Mesendoderm (in vitro differentiated cells): ENCODE measurements at regions not wholly inside any gene's neighbourhood (a gene's known extent, or its start where the extent isn't known, plus 50 kb on each side); places are given as distances from the start of the nearest gene placed in this dataset.

Experiments used
- DNase-seq: peaks from one replicate; pipeline ENCODE4 v3.0.0; 2013
- H2AK5ac ChIP-seq: 2 replicates; pipeline ENCODE4 v1.6.1; 2013; ENCODE audit warnings: low read length, inconsistent platforms
- H2BK120ac ChIP-seq: 2 replicates; pipeline ENCODE4 v1.6.1; 2013; ENCODE audit warnings: low read depth, mild to moderate bottlenecking, low read length, moderate library complexity, mixed read lengths
- H2BK15ac ChIP-seq: replicated peaks from 2 replicates; pipeline ENCODE4 v1.6.1; 2013; ENCODE audit warnings: low read depth, mild to moderate bottlenecking, moderate library complexity
- H2BK5ac ChIP-seq: 2 replicates; pipeline ENCODE4 v1.6.1; 2013; ENCODE audit warnings: low read length, inconsistent platforms
- H3K18ac ChIP-seq: 2 replicates; pipeline ENCODE4 v1.6.1; 2013; ENCODE audit warnings: mild to moderate bottlenecking, low read length, mixed read lengths
- H3K23ac ChIP-seq: one replicate; pipeline ENCODE4 v1.6.1; 2013; ENCODE audit warnings: low read length
- H3K27ac ChIP-seq: 2 replicates; pipeline ENCODE4 v1.5.1; 2013; ENCODE audit warnings: low read depth, mild to moderate bottlenecking, inconsistent platforms, low read length, moderate library complexity
- H3K27me3 ChIP-seq: 2 replicates; pipeline ENCODE4 v1.6.1; 2013; ENCODE audit warnings: low read length, control low read depth, mild to moderate bottlenecking, inconsistent platforms; ENCODE audit not compliant: insufficient read depth, poor library complexity
- H3K36me3 ChIP-seq: 2 replicates; pipeline ENCODE4 v1.6.1; 2013; ENCODE audit warnings: low read length, inconsistent platforms; ENCODE audit not compliant: control insufficient read depth, insufficient read depth
- H3K4ac ChIP-seq: one replicate; pipeline ENCODE4 v1.6.1; 2013; ENCODE audit warnings: low read depth, mild to moderate bottlenecking, low read length, moderate library complexity
- H3K4me1 ChIP-seq: 2 replicates; pipeline ENCODE4 v1.6.1; 2013; ENCODE audit warnings: low read depth, low read length, inconsistent platforms; ENCODE audit not compliant: control insufficient read depth
- H3K4me2 ChIP-seq: 2 replicates; pipeline ENCODE4 v1.6.1; 2013; ENCODE audit warnings: low read length
- H3K4me3 ChIP-seq: 2 replicates; pipeline ENCODE4 v1.5.1; 2013; ENCODE audit warnings: mild to moderate bottlenecking, low read length
- H3K56ac ChIP-seq: one replicate; pipeline ENCODE4 v1.6.1; 2013; ENCODE audit warnings: low read length
- H3K79me1 ChIP-seq: 2 replicates; pipeline ENCODE4 v1.6.1; 2013; ENCODE audit warnings: low read length, inconsistent platforms
- H3K79me2 ChIP-seq: 2 replicates; pipeline ENCODE4 v1.6.1; 2013; ENCODE audit warnings: mild to moderate bottlenecking, low read length; ENCODE audit not compliant: control insufficient read depth, insufficient read depth
- H3K9ac ChIP-seq: 2 replicates; pipeline ENCODE4 v1.6.1; 2013; ENCODE audit warnings: low read length, inconsistent platforms
- H4K5ac ChIP-seq: one replicate; pipeline ENCODE4 v1.6.1; 2013; ENCODE audit warnings: low read length
- H4K8ac ChIP-seq: one replicate; pipeline ENCODE4 v1.6.1; 2013; ENCODE audit warnings: low read depth, mild to moderate bottlenecking, control low read depth, low read length, moderate library complexity
- WGBS: extraction: QIAGEN DNeasy Blood & Tissue Kit; methylation state at CpG from one replicate; pipeline ENCODE4 v1.1.7; 2013; ENCODE audit warnings: low lambda C conversion rate, missing lambda C conversion rate; ENCODE audit not compliant: insufficient coverage; ENCODE audit errors: extremely low coverage; 5-methylcytosine and 5-hydroxymethylcytosine counted together

DNA sequence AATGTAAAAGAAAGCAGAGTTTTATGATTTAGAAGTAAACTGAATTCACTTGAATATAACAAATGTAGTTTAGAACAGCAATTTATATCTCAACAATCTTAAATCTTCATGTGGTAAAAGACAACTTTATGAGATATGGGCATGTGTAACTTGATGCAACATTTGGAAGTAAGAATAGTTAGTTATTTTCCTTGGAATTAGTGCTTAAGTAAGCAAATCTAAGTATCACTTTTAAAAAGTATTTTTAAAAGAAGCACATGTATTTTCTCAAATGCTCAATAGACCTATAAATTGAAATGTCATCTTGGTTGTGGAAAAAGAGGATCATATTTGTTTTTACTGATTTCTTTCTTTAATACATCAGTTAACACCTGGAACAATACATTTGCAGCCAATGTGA lies 340.3 kb upstream of the CDH6 start:
- Histone ChIP-seq H2BK15ac (no peak overlapping the region), H2BK5ac (no peak overlapping the region), H2AK5ac (no peak overlapping the region), H4K5ac (no peak overlapping the region), H3K27ac (no peak overlapping the region), H3K27me3 (no peaks in the 10 kb centered on the region), H3K36me3 (no peaks in the 10 kb centered on the region), H3K23ac (no peak overlapping the region), H3K56ac (no peak overlapping the region), H3K4ac (no peak overlapping the region), H3K79me2 (no peaks in the 10 kb centered on the region), H3K9ac (no peak overlapping the region), H3K4me3 (no peak overlapping the region), H2BK120ac (no peak overlapping the region), H3K18ac (no peak overlapping the region), H3K4me2 (no peak overlapping the region), H4K8ac (no peak overlapping the region), H3K79me1 (no peaks in the 10 kb centered on the region), H3K4me1 (no peaks in the 10 kb centered on the region)
- DNase-seq: no peak

DNA sequence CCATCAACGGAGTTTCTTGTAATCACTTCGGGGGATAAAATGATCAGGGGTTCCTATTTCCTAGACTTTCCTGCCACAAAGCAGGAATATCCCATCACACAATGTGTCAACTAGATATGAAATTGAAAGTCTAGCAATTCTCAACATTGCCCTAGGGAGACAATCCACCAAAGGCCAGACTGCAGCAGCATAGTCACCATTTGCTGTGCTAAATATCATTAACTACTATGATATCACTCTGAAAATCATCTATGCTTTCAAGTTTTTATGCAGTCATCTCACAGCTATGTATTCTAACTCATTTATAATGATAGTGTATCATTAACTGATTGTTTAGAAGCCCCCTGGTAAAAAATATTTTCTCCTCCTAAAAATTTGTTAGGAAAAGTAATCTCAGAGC lies 342.6 kb upstream of the CDH6 start:
- H3K9ac ChIP-seq: no peak overlapping the region
- no peaks in the 10 kb centered on the region for H3K4me1 ChIP-seq
- H3K27ac ChIP-seq: no peak overlapping the region
- no peak overlapping the region for H4K5ac ChIP-seq
- no peak for DNase-seq
- no peak overlapping the region for H2BK120ac ChIP-seq
- H4K8ac ChIP-seq: no peak overlapping the region
- H3K56ac ChIP-seq: no peak overlapping the region
- no CpG with 5 or more reads among the region's 2 CpGs for WGBS
- no peak overlapping the region for H3K18ac ChIP-seq
- H2BK5ac ChIP-seq: no peak overlapping the region
- no peak overlapping the region for H3K4me2 ChIP-seq
- no peaks in the 10 kb centered on the region for H3K79me2 ChIP-seq
- no peaks in the 10 kb centered on the region for H3K36me3 ChIP-seq
- H2BK15ac ChIP-seq: no peak overlapping the region
- H3K4me3 ChIP-seq: no peak overlapping the region
- H3K27me3 ChIP-seq: no peaks in the 10 kb centered on the region
- H3K4ac ChIP-seq: no peak overlapping the region
- no peak overlapping the region for H3K23ac ChIP-seq
- no peak overlapping the region for H2AK5ac ChIP-seq
- H3K79me1 ChIP-seq: no peaks in the 10 kb centered on the region

DNA sequence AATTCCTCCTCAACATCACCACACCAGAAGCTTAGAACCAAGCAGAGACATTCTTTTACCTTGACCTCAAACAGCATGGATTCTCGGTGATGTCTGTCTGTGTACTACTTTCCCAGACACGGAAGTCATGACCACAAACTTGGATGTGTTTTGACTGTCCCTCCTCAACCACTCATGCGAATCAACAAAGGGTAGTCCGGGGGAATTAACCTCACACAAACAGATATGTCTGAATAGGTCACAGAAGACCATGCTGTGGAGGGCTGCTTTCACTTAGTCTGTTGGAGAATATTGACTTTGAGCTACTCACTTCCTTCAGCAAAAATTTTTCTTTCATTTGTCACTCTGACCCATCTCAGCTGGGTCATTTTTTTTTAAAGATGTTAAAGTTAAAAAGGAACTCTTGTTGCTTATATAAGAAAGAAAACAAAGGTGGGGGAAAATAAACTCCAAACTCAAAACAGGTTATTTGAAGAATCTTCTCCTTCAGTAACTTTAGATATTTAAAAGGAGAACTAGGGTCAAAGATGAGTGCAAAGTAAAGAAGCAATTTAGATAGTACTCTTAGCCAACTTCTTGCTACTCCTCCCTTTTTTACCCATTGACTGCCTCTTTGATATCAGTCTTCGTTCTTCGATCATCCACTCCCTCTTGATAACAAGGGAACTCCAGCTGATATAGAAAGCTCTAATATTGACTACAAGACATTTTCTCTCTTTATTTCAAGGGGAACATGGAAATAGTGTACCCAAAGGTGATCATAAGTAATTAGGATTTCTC lies 343.4 kb upstream of the CDH6 start:
- no peak overlapping the region for H3K4ac ChIP-seq

DNA sequence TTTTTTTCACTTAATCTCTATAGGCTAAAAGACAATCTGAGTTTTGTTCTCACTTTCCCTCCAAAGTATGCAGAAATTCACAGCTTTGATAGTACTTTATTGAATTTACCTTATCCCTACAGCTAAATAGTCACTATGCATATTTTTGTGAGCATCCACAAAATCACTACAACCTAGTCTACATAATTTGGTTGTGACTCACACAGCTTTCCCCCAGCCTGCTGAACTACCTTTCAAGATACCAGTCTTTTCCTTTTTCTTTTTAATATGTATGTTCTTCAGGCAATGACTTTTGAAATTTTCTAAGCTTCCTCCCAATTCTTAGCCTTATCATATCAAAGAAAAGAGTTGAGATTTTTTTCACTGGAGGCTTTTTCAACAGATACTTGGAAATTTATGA lies 347.3 kb upstream of the CDH6 start:
- no peak overlapping the region for H3K4ac ChIP-seq
- no peak overlapping the region for H3K4me2 ChIP-seq
- no peaks in the 10 kb centered on the region for H3K4me1 ChIP-seq
- H3K27ac ChIP-seq: no peak overlapping the region
- H3K4me3 ChIP-seq: no peak overlapping the region
- H2BK15ac ChIP-seq: no peak overlapping the region
- H4K5ac ChIP-seq: no peak overlapping the region
- H3K79me2 ChIP-seq: no peaks in the 10 kb centered on the region
- no peak overlapping the region for H2BK5ac ChIP-seq
- H2AK5ac ChIP-seq: no peak overlapping the region
- no peak overlapping the region for H4K8ac ChIP-seq
- no peaks in the 10 kb centered on the region for H3K27me3 ChIP-seq
- H3K23ac ChIP-seq: no peak overlapping the region
- H2BK120ac ChIP-seq: no peak overlapping the region
- H3K9ac ChIP-seq: no peak overlapping the region
- H3K56ac ChIP-seq: no peak overlapping the region
- H3K36me3 ChIP-seq: no peaks in the 10 kb centered on the region
- DNase-seq: peak; percentile 33
- no peaks in the 10 kb centered on the region for H3K79me1 ChIP-seq
- H3K18ac ChIP-seq: no peak overlapping the region

More for the DNA sequence above, 343.4 kb upstream of the CDH6 start:
- no peak overlapping the region for H2BK15ac ChIP-seq
- H2AK5ac ChIP-seq: no peak overlapping the region
- H3K23ac ChIP-seq: no peak overlapping the region
- no peaks in the 10 kb centered on the region for H3K36me3 ChIP-seq
- H3K9ac ChIP-seq: no peak overlapping the region
- peak; percentile 8 for DNase-seq
- no CpG with 5 or more reads among the region's 6 CpGs for WGBS
- H3K79me2 ChIP-seq: no peaks in the 10 kb centered on the region
- no peak overlapping the region for H2BK120ac ChIP-seq
- H3K4me2 ChIP-seq: no peak overlapping the region
- no peak overlapping the region for H3K56ac ChIP-seq
- no peak overlapping the region for H3K18ac ChIP-seq
- no peaks in the 10 kb centered on the region for H3K27me3 ChIP-seq
- no peaks in the 10 kb centered on the region for H3K4me1 ChIP-seq
- no peak overlapping the region for H3K4me3 ChIP-seq
- no peak overlapping the region for H3K27ac ChIP-seq
- no peak overlapping the region for H4K8ac ChIP-seq
- no peak overlapping the region for H4K5ac ChIP-seq
- no peaks in the 10 kb centered on the region for H3K79me1 ChIP-seq
- H2BK5ac ChIP-seq: no peak overlapping the region

DNA sequence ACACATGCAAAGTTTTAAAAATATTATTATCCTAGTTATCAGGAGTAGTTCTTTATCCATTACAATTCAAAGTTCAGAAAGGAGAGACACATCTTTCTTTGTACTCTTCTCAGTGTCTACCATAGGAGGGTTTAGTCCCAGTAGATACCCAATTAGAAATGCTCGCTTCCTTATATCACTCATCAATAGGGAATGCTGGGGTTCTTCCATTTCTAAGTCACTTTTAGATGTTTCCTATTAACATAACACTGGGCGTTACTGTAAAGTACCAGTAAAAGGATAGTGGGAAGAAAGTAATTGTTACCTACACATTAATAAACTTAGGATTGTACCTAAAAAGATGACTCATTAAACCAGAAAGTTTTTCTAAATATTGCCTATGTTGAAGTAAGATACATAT lies 348.3 kb upstream of the CDH6 start:
- WGBS: no CpG with 5 or more reads among the region's 2 CpGs
- no peaks in the 10 kb centered on the region for H3K79me1 ChIP-seq
- H3K18ac ChIP-seq: no peak overlapping the region
- peak; percentile 25 for DNase-seq
- no peak overlapping the region for H3K4me2 ChIP-seq
- H3K9ac ChIP-seq: no peak overlapping the region
- H2BK120ac ChIP-seq: no peak overlapping the region
- H3K36me3 ChIP-seq: no peaks in the 10 kb centered on the region
- no peak overlapping the region for H3K27ac ChIP-seq
- no peak overlapping the region for H2BK15ac ChIP-seq
- no peaks in the 10 kb centered on the region for H3K79me2 ChIP-seq
- no peak overlapping the region for H3K4ac ChIP-seq
- H3K4me1 ChIP-seq: no peaks in the 10 kb centered on the region
- no peaks in the 10 kb centered on the region for H3K27me3 ChIP-seq
- H3K56ac ChIP-seq: no peak overlapping the region
- no peak overlapping the region for H3K23ac ChIP-seq
- H4K8ac ChIP-seq: no peak overlapping the region
- no peak overlapping the region for H3K4me3 ChIP-seq
- no peak overlapping the region for H2AK5ac ChIP-seq
- no peak overlapping the region for H4K5ac ChIP-seq
- no peak overlapping the region for H2BK5ac ChIP-seq

DNA sequence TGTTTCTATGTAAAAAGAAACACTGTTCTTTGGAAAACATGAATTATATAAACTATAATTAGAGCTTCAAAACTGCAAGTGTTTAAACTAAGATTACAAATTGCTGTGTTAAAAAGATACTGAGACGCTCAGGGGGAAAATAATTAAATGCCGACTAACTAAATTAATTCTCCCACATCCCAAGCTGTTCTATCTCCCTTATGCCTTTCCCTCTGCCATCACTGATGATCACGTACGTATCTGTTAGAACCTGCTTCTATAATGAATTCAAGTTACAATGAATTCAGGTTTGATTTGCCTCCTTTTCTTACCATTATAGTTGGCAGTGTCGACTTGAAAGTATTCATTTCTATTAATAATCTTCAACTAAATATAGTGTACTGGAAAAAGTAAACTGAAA lies 349.9 kb upstream of the CDH6 start:
- H3K36me3 ChIP-seq: no peaks in the 10 kb centered on the region
- no peak overlapping the region for H3K18ac ChIP-seq
- H3K27ac ChIP-seq: no peak overlapping the region
- H3K56ac ChIP-seq: no peak overlapping the region
- DNase-seq: no peak
- H3K4me2 ChIP-seq: no peak overlapping the region
- WGBS: no CpG with 5 or more reads among the region's 5 CpGs
- no peak overlapping the region for H3K4ac ChIP-seq
- no peak overlapping the region for H3K4me3 ChIP-seq
- H3K27me3 ChIP-seq: no peaks in the 10 kb centered on the region
- no peak overlapping the region for H3K9ac ChIP-seq
- H4K5ac ChIP-seq: no peak overlapping the region
- H3K79me2 ChIP-seq: no peaks in the 10 kb centered on the region
- no peak overlapping the region for H2BK5ac ChIP-seq
- no peaks in the 10 kb centered on the region for H3K79me1 ChIP-seq
- no peak overlapping the region for H2BK15ac ChIP-seq
- no peak overlapping the region for H4K8ac ChIP-seq
- no peaks in the 10 kb centered on the region for H3K4me1 ChIP-seq
- no peak overlapping the region for H2AK5ac ChIP-seq
- H2BK120ac ChIP-seq: no peak overlapping the region
- no peak overlapping the region for H3K23ac ChIP-seq
